Upper lobe of left lung (tissue), 4 donors: ENCODE measurements at regions not wholly inside any gene's neighbourhood (a gene's known extent, or its start where the extent isn't known, plus 50 kb on each side); places are given as distances from the start of the nearest gene placed in this dataset.

Experiments used
- CTCF ChIP-seq, 6 experiments: fragments of 450-650 bp in 4 of 6; fragments of 200-600 bp in 2 of 6; sonication (generic) in 2 of 6; IDR thresholded peaks; one replicate each; pipeline ENCODE4 v1.5.1; 2016 to 2019; ENCODE audit warnings: antibody characterized with exemption in 6 of 6
- EP300 ChIP-seq, 4 donors: sonication (generic); formaldehyde crosslinking; IDR thresholded peaks; one replicate each; pipeline ENCODE4 v1.5.1; 2017; ENCODE audit warnings: antibody characterized with exemption in 4 of 4, control low read depth in 2 of 4
- POLR2A ChIP-seq, 4 donors: fragments of 450-650 bp; IDR thresholded peaks; one replicate each; pipeline ENCODE4 v1.5.1; 2016 to 2017; ENCODE audit warnings: antibody characterized with exemption in 4 of 4, mild to moderate bottlenecking in 2 of 4
- POLR2AphosphoS5 ChIP-seq, 2 donors: sonication (generic); formaldehyde crosslinking; IDR thresholded peaks; one replicate each; pipeline ENCODE4 v1.5.1; 2017; ENCODE audit warnings: antibody characterized with exemption in 2 of 2

DNA sequence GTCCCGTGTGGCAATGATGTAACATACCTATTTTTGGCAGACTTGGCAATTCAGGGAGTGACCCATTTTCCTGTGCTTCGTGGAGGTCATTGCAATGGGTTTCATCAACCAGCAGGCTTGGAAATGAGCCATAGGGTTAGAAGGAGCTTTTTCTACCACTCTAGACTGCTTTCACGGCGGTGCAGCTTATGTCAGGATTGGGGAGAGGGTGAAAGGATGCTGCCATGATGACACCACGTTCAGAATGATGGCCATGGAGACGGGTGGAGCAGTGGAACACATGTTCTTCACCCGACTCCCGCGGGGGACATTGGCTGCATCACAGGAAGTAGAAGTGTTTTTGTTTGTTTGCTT is 220.2 kb downstream of the EMX2 start:
- TF ChIP-seq POLR2AphosphoS5 (IDR thresholded peaks at IDR 0.05) (no peak), CTCF (IDR thresholded peaks at IDR 0.05) (no peak), EP300 (IDR thresholded peaks at IDR 0.05) (no peak), POLR2A (IDR thresholded peaks at IDR 0.05) (no peak)
